Ovary (tissue), 3 donors: ENCODE measurements at regions not wholly inside any gene's neighbourhood (a gene's known extent, or its start where the extent isn't known, plus 50 kb on each side); places are given as distances from the start of the nearest gene placed in this dataset.

Experiments
- CTCF ChIP-seq, 3 donors: fragments of 450-650 bp in 2 of 3; fragments of 200-600 bp in 1 of 3; IDR thresholded peaks; one replicate each; pipeline versions ENCODE4 v1.5.1 to v1.8.0; 2016 to 2022; ENCODE audit warnings: antibody characterized with exemption in 3 of 3, mild to moderate bottlenecking in 1 of 3
- EP300 ChIP-seq: sonication (generic); formaldehyde crosslinking; IDR thresholded peaks from one replicate; pipeline ENCODE4 v1.6.1; 2017; ENCODE audit warnings: antibody characterized with exemption
- POLR2A ChIP-seq: fragments of 450-650 bp; IDR thresholded peaks from one replicate; pipeline ENCODE4 v1.6.1; 2017; ENCODE audit warnings: antibody characterized with exemption, mild to moderate bottlenecking, moderate library complexity
- donor health status: DM: no; HTN: no; CAD: no.

GRCh38 chr12:90888316-90888715 is 66.7 kb downstream of the CCER1 start:
- TF ChIP-seq CTCF (IDR thresholded peaks at IDR 0.05) (no peak), EP300 (no peak), POLR2A (no peak)
